Limb (tissue), 2 donors: ENCODE measurements at regions not wholly inside any gene's neighbourhood (a gene's known extent, or its start where the extent isn't known, plus 50 kb on each side); places are given as distances from the start of the nearest gene placed in this dataset.
"Not testable (repeated sequence)": the region's sequence is repeated elsewhere in the genome, so short reads cannot be mapped to it uniquely, and the experiment has no call there.

ENCODE experiments used
- DNase-seq, 2 donors: peaks; one replicate each; pipeline ENCODE4 v3.0.0-alpha.2; 2016; ENCODE audit errors: extremely low spot score in 2 of 2

- DNase-seq: not testable (repeated sequence)
These were observed 61.2 kb upstream of the MINDY3 start for GRCh38 chr10:15921423-15921945.

- no peak for DNase-seq
These were observed 71.1 kb upstream of the MINDY3 start for GRCh38 chr10:15931376-15931775.

- not testable (repeated sequence) for DNase-seq
These were observed 79.2 kb upstream of the MINDY3 start for GRCh38 chr10:15939543-15939942.

GRCh38 chr10:15943426-15943825, 83.1 kb upstream of the MINDY3 start:
- no peak for DNase-seq

- no peak for DNase-seq
These were observed 93.9 kb upstream of the MINDY3 start for GRCh38 chr10:15954188-15954587.

- DNase-seq: no peak
These were observed 100.0 kb upstream of the MINDY3 start for GRCh38 chr10:15960277-15960676.

GRCh38 chr10:15972736-15973135, 112.4 kb upstream of the MINDY3 start:
- DNase-seq: not testable (repeated sequence)

GRCh38 chr10:15985690-15986089, 125.4 kb upstream of the MINDY3 start:
- no peak for DNase-seq

- no peak for DNase-seq
These were observed 130.3 kb upstream of the MINDY3 start for GRCh38 chr10:15990535-15991129.

GRCh38 chr10:15997313-15997712, 137.0 kb upstream of the MINDY3 start:
- DNase-seq: no peak

- DNase-seq: no peak
These were observed 141.3 kb upstream of the MINDY3 start for GRCh38 chr10:16001581-16001980.

- no peak for DNase-seq
These were observed 149.5 kb upstream of the MINDY3 start for GRCh38 chr10:16009785-16010184.

- DNase-seq: no peak
These were observed 151.2 kb upstream of the MINDY3 start for GRCh38 chr10:16011548-16011947.

GRCh38 chr10:16014469-16014868, 154.2 kb upstream of the MINDY3 start:
- no peak for DNase-seq

- DNase-seq: no peak
These were observed 156.4 kb upstream of the MINDY3 start for GRCh38 chr10:16016688-16017087.

- no peak for DNase-seq
These were observed 160.5 kb upstream of the MINDY3 start for GRCh38 chr10:16020836-16021235.

GRCh38 chr10:16026832-16027231, 166.5 kb upstream of the MINDY3 start:
- DNase-seq: not testable (repeated sequence)

GRCh38 chr10:16030562-16030961, 170.3 kb upstream of the MINDY3 start:
- no peak for DNase-seq

GRCh38 chr10:16049050-16049449, 188.7 kb upstream of the MINDY3 start:
- DNase-seq: no peak

- no peak for DNase-seq
These were observed 189.5 kb upstream of the MINDY3 start for GRCh38 chr10:16049782-16050181.

GRCh38 chr10:16063350-16063749, 203.0 kb upstream of the MINDY3 start:
- no peak for DNase-seq

GRCh38 chr10:16083551-16083950, 223.2 kb upstream of the MINDY3 start:
- not testable (repeated sequence) for DNase-seq

GRCh38 chr10:16105082-16105481, 244.8 kb upstream of the MINDY3 start:
- no peak for DNase-seq
